Endothelial cell of hepatic sinusoid (primary cell): ENCODE measurements at regions not wholly inside any gene's neighbourhood (a gene's known extent, or its start where the extent isn't known, plus 50 kb on each side); places are given as distances from the start of the nearest gene placed in this dataset.

ENCODE experiments used
- in situ Hi-C: cut with HindIII; loops from 2 replicates; pipeline ENCODE4 v1.10.0; 2017; ENCODE audit warnings: low sequenced_read_pairs

- in situ Hi-C loops, result no loop called here
These were observed 68.6 kb upstream of the FOXA2 start for GRCh38 chr20:22652681-22653588.

- in situ Hi-C loops, result no loop called here
These were observed 69.6 kb upstream of the FOXA2 start for GRCh38 chr20:22653658-22654642.

- in situ Hi-C loops, result no loop called here
These were observed 79.2 kb upstream of the FOXA2 start for GRCh38 chr20:22663528-22664025.

DNA sequence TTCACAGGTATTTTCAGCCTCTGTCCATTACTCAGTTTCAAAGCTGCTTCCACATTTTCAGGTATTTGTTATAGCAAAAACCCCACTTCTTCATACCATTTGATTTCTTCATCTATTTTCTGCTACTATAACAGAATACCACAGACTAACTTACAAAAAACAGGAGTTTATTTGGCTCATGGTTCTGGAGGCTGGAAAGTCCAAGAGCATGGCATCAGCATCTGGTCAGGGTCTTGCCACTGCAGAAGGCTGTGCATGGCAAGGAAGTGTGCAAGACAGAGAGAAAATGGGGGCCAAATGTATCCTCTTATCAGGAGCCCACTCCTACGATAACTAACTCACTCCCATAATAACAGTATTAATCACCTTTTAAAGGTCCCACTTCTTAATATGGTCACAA lies 82.8 kb upstream of the FOXA2 start:
- in situ Hi-C loops, result no loop called here

DNA sequence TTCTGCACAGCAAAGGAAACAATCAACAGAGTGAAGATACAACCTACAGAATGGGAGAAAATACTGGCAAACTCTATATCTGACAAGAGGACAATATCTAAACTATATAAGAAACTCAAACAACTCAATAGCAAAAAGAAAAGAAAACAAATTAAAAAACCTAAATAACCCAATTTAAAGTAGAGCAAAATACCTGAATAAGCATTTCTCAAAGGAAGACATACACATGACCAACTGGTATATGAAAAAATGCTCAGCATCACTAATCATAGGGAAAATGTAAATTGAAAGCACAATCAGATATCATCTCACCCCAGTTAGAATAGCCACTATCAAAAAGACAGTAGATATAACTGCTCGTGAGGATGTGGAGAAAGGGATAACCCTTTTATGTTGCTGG lies 87.8 kb upstream of the FOXA2 start:
- in situ Hi-C loops, result loop anchor here (5.0 kb wide), 1 partner anchor 40 kb away; no protein-coding TSS in a partner anchor

GRCh38 chr20:22673467-22673866 lies 89.1 kb upstream of the FOXA2 start:
- in situ Hi-C loops, result loop anchor here (5.0 kb wide), 1 partner anchor 41 kb away; no protein-coding TSS in a partner anchor

- in situ Hi-C loops, result no loop called here
These were observed 91.0 kb upstream of the FOXA2 start for GRCh38 chr20:22675341-22675740.

GRCh38 chr20:22678678-22679077 lies 94.3 kb upstream of the FOXA2 start:
- in situ Hi-C loops, result no loop called here

DNA sequence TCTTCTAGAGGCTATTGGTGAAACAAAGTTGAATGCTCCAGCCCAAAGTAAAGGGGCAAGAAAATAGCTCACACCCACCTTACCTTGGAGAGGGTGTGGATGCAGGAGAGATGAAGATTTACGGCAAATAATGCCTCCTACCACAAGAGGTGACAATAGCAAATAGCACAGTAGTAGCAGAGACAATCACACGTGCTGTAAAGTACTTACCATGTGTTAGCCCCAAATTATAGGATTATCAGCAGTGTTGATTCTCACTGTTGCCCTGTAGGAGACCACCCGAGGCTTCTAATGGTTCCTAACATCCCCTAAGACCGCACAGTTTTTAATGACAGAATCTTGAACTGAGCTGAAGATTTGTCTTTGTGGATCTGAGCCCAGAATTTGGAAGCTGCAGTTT lies 94.8 kb upstream of the FOXA2 start:
- in situ Hi-C loops, result no loop called here

GRCh38 chr20:22680031-22680740 lies 95.8 kb upstream of the FOXA2 start:
- in situ Hi-C loops, result loop anchor here (5.0 kb wide), 1 partner anchor 338 kb away; no protein-coding TSS in a partner anchor

DNA sequence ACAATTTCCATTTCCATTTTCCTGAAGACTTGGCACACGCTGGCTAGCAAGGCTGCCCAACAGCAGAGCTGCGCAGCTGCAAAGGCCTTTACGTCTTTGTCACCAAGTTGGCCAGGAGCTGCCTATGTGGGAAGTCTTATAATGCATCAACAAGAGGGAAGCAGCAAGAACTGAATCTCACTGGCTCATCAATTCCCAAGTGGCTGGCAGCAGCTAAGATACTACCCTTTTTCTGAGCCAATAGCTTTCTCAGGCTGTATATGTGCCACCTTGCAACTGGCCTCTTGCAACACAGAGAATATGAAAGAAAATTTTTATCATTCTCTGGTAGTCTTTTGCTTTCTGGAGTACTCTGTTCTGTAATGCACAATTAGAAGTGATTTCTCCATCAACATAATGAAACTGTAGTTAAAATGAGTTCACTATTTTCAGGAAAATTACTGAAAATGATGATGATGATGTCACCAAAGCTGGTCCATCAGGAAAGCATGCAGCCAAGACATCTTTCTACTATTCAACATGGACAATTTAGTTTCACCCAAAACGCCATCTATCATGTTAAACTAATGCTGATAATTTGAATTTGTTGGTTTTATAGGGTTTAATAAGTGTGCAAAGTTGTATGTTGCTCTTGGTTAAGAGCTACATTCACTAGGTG lies 97.3 kb upstream of the FOXA2 start:
- in situ Hi-C loops, result loop anchor here (5.0 kb wide), 1 partner anchor 339 kb away; no protein-coding TSS in a partner anchor

- in situ Hi-C loops, result loop anchor here (5.0 kb wide), 1 partner anchor 340 kb away; no protein-coding TSS in a partner anchor
These were observed 98.0 kb upstream of the FOXA2 start for GRCh38 chr20:22682381-22682780.

GRCh38 chr20:22684072-22684762 lies 99.8 kb upstream of the FOXA2 start:
- in situ Hi-C loops, result loop anchor here (5.0 kb wide), 1 partner anchor 342 kb away; no protein-coding TSS in a partner anchor

GRCh38 chr20:22684763-22685443 lies 100.5 kb upstream of the FOXA2 start:
- in situ Hi-C loops, result loop anchor here (5.0 kb wide), 1 partner anchor 343 kb away; no protein-coding TSS in a partner anchor

- in situ Hi-C loops, result no loop called here
These were observed 101.7 kb upstream of the FOXA2 start for GRCh38 chr20:22686097-22686496.

- in situ Hi-C loops, result no loop called here
These were observed 103.4 kb upstream of the FOXA2 start for GRCh38 chr20:22687676-22688349.

- in situ Hi-C loops, result no loop called here
These were observed 104.1 kb upstream of the FOXA2 start for GRCh38 chr20:22688485-22688884.

DNA sequence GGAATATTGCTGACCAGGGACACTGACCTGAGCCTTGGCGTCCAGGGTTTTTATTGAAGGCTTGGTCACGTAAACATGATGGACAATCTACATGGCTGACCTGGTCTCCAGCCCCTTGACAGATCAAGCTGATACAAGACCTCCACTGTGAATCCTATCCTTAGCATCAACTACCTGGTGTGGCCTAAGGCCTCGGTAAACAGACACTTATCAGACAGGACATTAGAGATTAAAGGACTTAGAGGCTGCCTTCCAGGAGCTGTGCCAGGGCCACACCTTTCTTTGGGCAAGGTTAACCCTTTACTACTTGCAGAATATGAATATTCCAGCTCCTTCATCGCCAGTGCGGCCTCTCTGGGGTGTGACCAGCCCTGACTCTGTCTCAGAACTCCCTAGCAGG lies 104.9 kb upstream of the FOXA2 start:
- in situ Hi-C loops, result no loop called here
